ENCODE measurements at regions not wholly inside any gene's neighbourhood (a gene's known extent, or its start where the extent isn't known, plus 50 kb on each side); places are given as distances from the start of the nearest gene placed in this dataset.
A peak's percentile ranks its signal among the peaks of the same experiment; 100 is the strongest.
"Not testable (repeated sequence)": the region's sequence is repeated elsewhere in the genome, so short reads cannot be mapped to it uniquely, and the experiment has no call there.

DNA sequence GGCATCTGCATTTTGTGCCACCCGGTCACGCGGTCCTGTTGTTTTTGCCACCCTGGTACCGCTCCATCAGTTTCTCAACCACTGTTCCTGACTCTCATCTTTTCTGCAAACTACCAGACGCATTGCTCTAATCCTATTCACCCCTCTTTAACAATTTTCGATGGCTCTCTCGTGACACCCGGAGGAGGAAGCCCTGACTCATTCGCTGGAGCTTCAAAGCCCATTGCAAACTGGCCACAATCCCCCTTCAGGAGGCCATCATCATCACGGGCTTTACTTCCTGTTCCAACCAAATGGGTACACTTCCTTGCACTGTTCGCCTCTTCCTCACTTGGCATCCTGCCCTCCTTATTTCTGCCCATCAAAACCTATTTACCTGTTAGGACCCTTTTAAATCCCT is 155.3 kb downstream of the RGS9 start:
- intact Hi-C loops (cut with micrococcal nuclease): loop anchor here (5.0 kb wide), 1 partner anchor 875 kb away; no protein-coding TSS in a partner anchor
- ATAC-seq (no peak), DNase-seq (no peak)

DNA sequence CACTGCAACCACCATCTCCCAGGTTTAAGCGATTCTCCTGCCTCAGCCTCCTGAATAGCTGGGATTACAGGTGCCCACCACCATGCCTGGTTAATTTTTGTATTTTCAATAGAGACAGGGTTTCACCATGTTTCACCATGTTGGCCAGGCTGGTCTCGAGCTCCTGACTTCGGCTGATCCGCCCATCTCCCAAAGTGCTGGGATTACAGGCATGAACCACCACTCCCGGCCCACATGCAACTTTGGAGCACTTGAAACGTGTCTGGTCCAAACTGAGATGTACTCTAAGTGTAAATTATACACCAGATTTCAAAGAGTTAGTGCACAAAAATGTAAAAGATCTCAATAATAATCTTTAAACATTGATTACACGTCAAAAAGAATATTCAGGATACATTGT is 154.1 kb downstream of the RGS9 start:
- intact Hi-C loops (cut with micrococcal nuclease): loop anchor here (5.0 kb wide), 1 partner anchor 876 kb away; no protein-coding TSS in a partner anchor
- not testable (repeated sequence) for ATAC-seq, DNase-seq

DNA sequence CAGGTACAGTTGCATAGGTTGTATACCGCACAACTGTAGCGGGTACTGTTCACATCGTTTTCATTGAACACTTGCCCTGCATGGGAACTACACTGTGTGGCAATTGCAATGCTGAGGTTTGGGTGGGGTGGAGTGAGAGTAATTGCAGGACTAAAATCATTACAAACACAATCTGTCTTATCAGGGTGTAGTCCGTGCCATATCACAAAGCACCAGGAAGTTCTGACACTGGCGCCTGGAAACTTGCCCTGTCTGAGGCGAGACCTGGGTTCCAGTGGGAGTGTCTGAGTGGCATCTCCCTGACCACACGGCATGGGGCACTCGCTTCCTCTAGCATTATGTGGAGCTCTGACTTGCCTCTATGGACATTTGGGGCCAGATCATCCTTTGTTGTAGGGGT is 153.4 kb downstream of the RGS9 start:
- intact Hi-C loops (cut with micrococcal nuclease): loop anchor here (5.0 kb wide), 1 partner anchor 877 kb away; no protein-coding TSS in a partner anchor
- DNase-seq: no peak
- peak; percentile 21 for ATAC-seq

DNA sequence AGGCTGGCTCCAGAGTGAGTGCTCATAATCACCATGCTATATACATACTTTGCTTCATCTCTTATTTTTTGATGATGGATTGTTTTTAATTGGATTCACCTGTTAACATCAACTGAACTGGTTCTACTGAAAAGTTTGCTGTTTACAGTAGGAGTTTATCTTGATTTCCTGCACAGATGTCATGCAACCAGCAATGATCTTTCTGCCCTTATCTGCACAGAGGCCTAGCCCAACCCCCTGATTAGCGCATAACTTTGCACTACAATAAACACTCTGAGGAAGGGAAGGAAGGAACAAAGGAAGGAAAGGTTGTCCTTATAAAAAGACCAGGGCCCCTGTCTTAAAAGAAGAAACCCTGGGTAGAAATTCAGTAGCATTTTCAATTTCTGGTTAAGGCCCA is 152.9 kb downstream of the RGS9 start:
- DNase-seq: no peak
- intact Hi-C loops (cut with micrococcal nuclease): loop anchor here (5.0 kb wide), 1 partner anchor 877 kb away; no protein-coding TSS in a partner anchor
- ATAC-seq: no peak

DNA sequence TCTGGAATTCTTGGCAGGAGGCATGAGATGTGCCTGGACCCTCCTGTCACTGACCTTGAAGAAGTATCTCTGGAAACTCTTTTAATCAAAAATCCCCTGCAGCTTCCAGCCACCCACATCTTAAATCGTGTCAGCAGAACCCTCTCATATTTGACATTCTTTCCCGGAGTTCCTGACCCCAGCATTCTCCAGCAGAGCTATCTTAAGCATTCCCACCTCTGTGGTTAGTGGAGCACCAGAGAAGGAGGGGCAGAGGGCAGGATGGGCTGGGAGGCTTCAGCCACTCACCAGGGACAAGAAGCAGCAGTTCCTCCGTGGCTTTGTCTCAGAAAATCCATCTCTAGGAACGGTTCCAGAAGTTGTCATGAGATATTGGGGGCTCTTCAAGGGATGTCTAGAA is 149.9 kb downstream of the RGS9 start:
- DNase-seq (no peak), ATAC-seq (no peak)
- intact Hi-C loops (cut with micrococcal nuclease): no loop called here

DNA sequence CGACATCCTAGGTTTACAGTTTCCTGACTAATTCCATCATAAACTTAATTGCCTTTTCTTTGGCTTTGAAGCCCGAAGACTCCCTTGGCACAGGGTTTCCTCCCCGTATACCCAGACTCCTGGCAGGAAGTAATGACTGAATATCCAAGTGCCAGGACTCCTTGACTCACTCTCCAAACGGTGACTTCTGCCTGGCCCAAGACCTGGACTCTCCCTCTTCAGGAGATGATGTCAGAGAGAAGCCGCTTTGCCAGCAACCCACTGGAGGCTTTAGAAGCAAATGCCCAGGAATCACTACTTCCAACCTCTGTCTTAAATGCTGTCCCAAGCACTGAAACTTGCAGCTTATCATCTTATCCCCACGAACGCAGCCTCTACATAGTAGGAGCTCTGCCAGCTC is 146.5 kb downstream of the RGS9 start:
- DNase-seq (no peak), ATAC-seq (no peak)
- intact Hi-C loops (cut with micrococcal nuclease): no loop called here

DNA sequence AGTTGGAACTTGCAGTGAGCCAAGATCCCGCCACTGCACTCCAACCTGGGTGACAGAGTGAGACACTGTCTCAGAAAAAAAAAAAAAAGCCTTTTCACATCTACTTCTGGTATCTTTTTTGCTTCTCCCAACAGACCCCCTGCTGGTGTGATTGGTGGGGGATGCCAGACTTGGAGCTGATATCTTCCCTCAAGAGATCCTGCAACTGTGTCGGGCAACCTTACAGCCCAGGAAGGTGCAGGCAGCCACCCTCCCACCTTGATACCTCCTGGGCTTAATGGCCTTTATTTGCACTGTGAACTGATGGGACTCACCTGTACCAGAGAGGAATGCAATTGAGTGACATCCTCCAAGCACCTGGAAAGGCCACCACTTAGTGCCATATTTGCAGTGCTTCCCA is 142.3 kb downstream of the RGS9 start:
- intact Hi-C loops (cut with micrococcal nuclease): no loop called here

DNA sequence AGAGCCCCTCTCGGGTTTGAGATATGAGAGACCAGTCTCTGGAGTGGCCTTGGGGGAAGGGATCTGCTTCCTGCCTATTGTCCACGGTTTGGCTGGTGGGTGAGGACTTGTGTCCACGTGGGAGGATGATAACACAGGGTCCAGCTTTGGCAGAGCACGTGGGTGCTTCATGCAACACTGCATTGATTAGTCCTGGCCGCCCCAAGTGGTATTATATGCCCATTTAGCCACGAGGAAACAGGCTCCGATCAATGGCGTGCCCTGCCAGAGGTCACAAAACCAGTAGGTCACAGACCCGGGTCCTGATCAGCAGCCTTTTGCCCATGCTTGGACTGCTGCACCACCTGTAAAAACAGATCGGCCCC is 141.6 kb downstream of the RGS9 start:
- intact Hi-C loops (cut with micrococcal nuclease): no loop called here
- no peak for ATAC-seq
- no peak for DNase-seq

More for the DNA sequence above, 142.3 kb downstream of the RGS9 start:
- DNase-seq (no peak), ATAC-seq (no peak)

DNA sequence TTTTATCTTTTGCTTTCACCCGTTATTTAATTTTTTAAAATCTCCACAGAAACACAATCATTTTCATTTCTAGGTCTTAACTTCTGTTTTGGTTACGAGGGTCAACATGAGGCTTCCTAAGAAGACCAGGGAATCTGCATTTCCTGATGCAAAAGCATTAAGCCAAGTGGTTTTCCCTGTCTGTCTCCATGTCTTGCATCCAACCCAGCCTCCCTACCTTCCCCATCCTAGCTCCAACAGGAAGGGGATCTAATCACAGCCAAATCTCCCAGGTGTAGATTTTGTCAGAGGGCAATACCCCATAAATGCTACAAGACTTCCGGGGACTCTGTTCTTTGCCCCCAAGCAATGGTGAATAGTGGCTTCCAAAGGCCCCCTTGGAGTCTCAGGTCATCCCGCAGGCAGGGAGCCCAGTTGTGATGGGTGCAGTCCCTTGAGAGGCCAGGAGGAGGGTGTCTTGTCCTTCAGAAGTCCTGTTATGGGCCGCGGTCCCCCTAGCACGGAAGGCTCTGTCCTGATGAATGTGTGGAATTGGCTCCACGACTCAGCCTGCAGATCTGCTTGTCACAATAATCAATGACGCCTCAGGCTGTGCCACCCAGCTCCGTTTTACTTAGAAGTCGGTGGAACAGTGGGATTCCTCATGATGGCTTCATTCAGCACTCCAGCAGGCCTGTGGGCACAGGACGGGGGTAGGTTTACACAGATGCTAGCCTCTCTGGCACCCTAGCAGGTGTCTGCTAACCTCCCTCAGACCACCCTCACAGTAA is 141.1 kb downstream of the RGS9 start:
- peak; percentile 37 for DNase-seq
- intact Hi-C loops (cut with micrococcal nuclease): no loop called here

DNA sequence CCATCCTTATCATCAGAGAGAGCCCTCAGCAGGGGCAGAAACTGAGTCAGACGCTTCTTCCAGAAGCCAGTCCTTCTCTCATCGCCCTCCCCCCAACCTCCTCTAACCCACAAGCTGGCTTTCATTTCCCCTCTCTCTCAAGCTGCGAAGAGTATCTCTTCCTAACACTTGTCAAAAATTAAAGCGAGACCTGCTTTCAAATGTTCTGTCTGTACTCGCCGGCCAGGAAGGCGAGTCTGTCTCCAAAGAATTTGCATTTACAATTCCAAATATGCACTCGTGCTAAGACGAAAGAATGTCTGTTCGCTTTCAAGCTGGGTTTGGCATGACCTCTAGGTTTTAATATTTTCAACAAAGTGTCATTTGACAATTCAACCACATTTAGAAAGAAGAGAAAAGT is 140.4 kb downstream of the RGS9 start:
- intact Hi-C loops (cut with micrococcal nuclease): no loop called here
- ATAC-seq (no peak), DNase-seq (no peak)

More for the DNA sequence above, 141.1 kb downstream of the RGS9 start:
- peak; percentile 74 for ATAC-seq

Measured in left ventricle myocardium superior (tissue), 1 donor.